ENCODE measurements at regions not wholly inside any gene's neighbourhood (a gene's known extent, or its start where the extent isn't known, plus 50 kb on each side); places are given as distances from the start of the nearest gene placed in this dataset.

DNA sequence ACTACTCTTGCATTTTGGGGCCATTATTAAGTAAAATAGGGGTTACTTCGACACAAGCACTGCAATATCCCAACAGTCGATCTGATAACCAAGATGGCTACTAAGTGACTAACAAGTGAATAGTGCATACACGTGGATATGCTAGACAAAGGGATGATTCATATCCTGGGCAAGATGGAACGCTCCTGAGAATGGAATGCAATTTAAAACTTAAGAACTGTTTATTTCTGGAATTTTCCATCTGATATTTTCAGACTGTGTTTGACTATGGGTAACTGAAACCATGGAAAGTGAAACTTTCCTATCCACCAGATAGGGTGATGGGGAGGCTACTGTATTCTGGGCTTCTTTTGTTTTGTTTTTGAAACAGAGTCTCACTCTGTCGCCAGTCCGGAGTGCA, 66.5 kb downstream of the ILRUN start (continued):
- TF ChIP-seq, protein P1, sequence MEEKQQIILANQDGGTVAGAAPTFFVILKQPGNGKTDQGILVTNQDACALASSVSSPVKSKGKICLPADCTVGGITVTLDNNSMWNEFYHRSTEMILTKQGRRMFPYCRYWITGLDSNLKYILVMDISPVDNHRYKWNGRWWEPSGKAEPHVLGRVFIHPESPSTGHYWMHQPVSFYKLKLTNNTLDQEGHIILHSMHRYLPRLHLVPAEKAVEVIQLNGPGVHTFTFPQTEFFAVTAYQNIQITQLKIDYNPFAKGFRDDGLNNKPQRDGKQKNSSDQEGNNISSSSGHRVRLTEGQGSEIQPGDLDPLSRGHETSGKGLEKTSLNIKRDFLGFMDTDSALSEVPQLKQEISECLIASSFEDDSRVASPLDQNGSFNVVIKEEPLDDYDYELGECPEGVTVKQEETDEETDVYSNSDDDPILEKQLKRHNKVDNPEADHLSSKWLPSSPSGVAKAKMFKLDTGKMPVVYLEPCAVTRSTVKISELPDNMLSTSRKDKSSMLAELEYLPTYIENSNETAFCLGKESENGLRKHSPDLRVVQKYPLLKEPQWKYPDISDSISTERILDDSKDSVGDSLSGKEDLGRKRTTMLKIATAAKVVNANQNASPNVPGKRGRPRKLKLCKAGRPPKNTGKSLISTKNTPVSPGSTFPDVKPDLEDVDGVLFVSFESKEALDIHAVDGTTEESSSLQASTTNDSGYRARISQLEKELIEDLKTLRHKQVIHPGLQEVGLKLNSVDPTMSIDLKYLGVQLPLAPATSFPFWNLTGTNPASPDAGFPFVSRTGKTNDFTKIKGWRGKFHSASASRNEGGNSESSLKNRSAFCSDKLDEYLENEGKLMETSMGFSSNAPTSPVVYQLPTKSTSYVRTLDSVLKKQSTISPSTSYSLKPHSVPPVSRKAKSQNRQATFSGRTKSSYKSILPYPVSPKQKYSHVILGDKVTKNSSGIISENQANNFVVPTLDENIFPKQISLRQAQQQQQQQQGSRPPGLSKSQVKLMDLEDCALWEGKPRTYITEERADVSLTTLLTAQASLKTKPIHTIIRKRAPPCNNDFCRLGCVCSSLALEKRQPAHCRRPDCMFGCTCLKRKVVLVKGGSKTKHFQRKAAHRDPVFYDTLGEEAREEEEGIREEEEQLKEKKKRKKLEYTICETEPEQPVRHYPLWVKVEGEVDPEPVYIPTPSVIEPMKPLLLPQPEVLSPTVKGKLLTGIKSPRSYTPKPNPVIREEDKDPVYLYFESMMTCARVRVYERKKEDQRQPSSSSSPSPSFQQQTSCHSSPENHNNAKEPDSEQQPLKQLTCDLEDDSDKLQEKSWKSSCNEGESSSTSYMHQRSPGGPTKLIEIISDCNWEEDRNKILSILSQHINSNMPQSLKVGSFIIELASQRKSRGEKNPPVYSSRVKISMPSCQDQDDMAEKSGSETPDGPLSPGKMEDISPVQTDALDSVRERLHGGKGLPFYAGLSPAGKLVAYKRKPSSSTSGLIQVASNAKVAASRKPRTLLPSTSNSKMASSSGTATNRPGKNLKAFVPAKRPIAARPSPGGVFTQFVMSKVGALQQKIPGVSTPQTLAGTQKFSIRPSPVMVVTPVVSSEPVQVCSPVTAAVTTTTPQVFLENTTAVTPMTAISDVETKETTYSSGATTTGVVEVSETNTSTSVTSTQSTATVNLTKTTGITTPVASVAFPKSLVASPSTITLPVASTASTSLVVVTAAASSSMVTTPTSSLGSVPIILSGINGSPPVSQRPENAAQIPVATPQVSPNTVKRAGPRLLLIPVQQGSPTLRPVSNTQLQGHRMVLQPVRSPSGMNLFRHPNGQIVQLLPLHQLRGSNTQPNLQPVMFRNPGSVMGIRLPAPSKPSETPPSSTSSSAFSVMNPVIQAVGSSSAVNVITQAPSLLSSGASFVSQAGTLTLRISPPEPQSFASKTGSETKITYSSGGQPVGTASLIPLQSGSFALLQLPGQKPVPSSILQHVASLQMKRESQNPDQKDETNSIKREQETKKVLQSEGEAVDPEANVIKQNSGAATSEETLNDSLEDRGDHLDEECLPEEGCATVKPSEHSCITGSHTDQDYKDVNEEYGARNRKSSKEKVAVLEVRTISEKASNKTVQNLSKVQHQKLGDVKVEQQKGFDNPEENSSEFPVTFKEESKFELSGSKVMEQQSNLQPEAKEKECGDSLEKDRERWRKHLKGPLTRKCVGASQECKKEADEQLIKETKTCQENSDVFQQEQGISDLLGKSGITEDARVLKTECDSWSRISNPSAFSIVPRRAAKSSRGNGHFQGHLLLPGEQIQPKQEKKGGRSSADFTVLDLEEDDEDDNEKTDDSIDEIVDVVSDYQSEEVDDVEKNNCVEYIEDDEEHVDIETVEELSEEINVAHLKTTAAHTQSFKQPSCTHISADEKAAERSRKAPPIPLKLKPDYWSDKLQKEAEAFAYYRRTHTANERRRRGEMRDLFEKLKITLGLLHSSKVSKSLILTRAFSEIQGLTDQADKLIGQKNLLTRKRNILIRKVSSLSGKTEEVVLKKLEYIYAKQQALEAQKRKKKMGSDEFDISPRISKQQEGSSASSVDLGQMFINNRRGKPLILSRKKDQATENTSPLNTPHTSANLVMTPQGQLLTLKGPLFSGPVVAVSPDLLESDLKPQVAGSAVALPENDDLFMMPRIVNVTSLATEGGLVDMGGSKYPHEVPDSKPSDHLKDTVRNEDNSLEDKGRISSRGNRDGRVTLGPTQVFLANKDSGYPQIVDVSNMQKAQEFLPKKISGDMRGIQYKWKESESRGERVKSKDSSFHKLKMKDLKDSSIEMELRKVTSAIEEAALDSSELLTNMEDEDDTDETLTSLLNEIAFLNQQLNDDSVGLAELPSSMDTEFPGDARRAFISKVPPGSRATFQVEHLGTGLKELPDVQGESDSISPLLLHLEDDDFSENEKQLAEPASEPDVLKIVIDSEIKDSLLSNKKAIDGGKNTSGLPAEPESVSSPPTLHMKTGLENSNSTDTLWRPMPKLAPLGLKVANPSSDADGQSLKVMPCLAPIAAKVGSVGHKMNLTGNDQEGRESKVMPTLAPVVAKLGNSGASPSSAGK (IDR thresholded peaks at IDR 0.05), result peak; percentile 42
- TF ChIP-seq JUN (IDR thresholded peaks at IDR 0.05; ENCODE audit: borderline replicate concordance, low read depth, low read length) (0 out of 2 replicates have a peak, but pooled peaks have one; percentile 31), JUN (CRISPR knock-in tag; IDR thresholded peaks at IDR 0.05; ENCODE audit: borderline replicate concordance) (no peak), L3MBTL2 (IDR thresholded peaks at IDR 0.05) (peak; percentile 41; the same call in 1 of the 2 replicates), ZNF512 (tag; IDR thresholded peaks at IDR 0.05) (no peak), ARID1B (IDR thresholded peaks at IDR 0.05) (peak; percentile 31; the same call in 1 of the 2 replicates), ZNF263 (CRISPR knock-in tag; IDR thresholded peaks at IDR 0.05; ENCODE audit: borderline replicate concordance) (no peak), HLTF (IDR thresholded peaks at IDR 0.05) (no peak), SIRT6 (IDR thresholded peaks at IDR 0.05; ENCODE audit: low read depth, low read length) (no peak), ZNF395 (CRISPR knock-in tag; IDR thresholded peaks at IDR 0.05) (peak; percentile 59; the same call in 1 of the 2 replicates)
- TF ChIP-seq, protein P2, sequence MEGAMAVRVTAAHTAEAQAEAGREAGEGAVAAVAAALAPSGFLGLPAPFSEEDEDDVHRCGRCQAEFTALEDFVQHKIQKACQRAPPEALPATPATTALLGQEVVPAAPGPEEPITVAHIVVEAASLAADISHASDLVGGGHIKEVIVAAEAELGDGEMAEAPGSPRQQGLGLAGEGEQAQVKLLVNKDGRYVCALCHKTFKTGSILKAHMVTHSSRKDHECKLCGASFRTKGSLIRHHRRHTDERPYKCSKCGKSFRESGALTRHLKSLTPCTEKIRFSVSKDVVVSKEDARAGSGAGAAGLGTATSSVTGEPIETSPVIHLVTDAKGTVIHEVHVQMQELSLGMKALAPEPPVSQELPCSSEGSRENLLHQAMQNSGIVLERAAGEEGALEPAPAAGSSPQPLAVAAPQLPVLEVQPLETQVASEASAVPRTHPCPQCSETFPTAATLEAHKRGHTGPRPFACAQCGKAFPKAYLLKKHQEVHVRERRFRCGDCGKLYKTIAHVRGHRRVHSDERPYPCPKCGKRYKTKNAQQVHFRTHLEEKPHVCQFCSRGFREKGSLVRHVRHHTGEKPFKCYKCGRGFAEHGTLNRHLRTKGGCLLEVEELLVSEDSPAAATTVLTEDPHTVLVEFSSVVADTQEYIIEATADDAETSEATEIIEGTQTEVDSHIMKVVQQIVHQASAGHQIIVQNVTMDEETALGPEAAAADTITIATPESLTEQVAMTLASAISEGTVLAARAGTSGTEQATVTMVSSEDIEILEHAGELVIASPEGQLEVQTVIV (CRISPR knock-in tag; IDR thresholded peaks at IDR 0.05; ENCODE audit: borderline replicate concordance), result no peak
